ENCODE measurements at regions not wholly inside any gene's neighbourhood (a gene's known extent, or its start where the extent isn't known, plus 50 kb on each side); places are given as distances from the start of the nearest gene placed in this dataset.

DNA sequence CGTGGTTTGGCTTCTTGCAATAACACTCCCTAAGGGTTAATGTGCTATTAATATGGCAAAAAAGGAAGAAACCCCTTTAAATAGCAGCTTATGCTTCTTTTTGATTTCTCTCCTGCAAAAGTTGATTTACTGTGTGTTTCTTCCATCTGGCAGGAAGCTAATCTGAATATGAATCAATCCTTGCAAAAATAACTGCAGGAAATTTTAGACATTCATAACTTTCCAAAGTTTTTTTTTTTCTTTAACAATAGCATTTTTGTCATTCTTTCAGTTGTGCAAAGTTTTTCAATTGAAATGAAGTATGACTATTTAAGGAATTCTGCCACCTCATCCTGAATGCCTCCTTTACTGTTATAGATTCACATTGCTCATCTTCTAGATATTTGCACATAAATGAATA is 115.6 kb downstream of the SPANXA1 start:
- no peaks in the 10 kb centered on the region for H3K79me2 ChIP-seq (ENCODE audit: control insufficient read depth, insufficient read depth, low read length)
- H3K4me2 ChIP-seq (ENCODE audit: control insufficient read depth, extremely low read depth, insufficient read depth, low read depth, low read length), result peak overlapping the region; percentile 2
- dilution Hi-C loops (cut with MboI; ENCODE audit: extremely low pct_ligation_motif_present, low sequenced_read_pairs), result no loop called here
- no peak for TF ChIP-seq EZH2 (IDR thresholded peaks at IDR 0.05; ENCODE audit: low read length)
- TF ChIP-seq, protein P1, sequence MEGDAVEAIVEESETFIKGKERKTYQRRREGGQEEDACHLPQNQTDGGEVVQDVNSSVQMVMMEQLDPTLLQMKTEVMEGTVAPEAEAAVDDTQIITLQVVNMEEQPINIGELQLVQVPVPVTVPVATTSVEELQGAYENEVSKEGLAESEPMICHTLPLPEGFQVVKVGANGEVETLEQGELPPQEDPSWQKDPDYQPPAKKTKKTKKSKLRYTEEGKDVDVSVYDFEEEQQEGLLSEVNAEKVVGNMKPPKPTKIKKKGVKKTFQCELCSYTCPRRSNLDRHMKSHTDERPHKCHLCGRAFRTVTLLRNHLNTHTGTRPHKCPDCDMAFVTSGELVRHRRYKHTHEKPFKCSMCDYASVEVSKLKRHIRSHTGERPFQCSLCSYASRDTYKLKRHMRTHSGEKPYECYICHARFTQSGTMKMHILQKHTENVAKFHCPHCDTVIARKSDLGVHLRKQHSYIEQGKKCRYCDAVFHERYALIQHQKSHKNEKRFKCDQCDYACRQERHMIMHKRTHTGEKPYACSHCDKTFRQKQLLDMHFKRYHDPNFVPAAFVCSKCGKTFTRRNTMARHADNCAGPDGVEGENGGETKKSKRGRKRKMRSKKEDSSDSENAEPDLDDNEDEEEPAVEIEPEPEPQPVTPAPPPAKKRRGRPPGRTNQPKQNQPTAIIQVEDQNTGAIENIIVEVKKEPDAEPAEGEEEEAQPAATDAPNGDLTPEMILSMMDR (optimal IDR thresholded peaks at IDR 0.05 in 1 of 3, IDR thresholded peaks at IDR 0.05 in 1 of 3, conservative IDR thresholded peaks at IDR 0.05 in 1 of 3; ENCODE audit: extremely low read depth in 1 of 3, insufficient read depth in 2 of 3, low read length in 3 of 3), result no peak
- no peaks in the 10 kb centered on the region for H3K27me3 ChIP-seq (ENCODE audit: control insufficient read depth, extremely low read depth, insufficient read depth, low read length)
- H2AFZ ChIP-seq (ENCODE audit: control insufficient read depth, low read length), result no peak overlapping the region
- H3K27ac ChIP-seq (ENCODE audit: control insufficient read depth, insufficient read depth, low read length), result no peak overlapping the region
- no peaks in the 10 kb centered on the region for H3K9me1 ChIP-seq (ENCODE audit: control insufficient read depth, extremely low read depth, insufficient read depth, low read length)
- FAIRE-seq (peak; percentile 66), DNase-seq (ENCODE audit: low read depth, low spot score) (no peak)
- H3K36me3 ChIP-seq (ENCODE audit: control insufficient read depth in 2 of 2, extremely low read depth in 1 of 2, insufficient read depth in 2 of 2, low read length in 2 of 2), result no peaks in the 10 kb centered on the region
- H3K4me3 ChIP-seq (ENCODE audit: control insufficient read depth in 2 of 3, extremely low read depth in 1 of 3, insufficient read depth in 2 of 3, low read depth in 1 of 3, low read length in 3 of 3), result no peak overlapping the region
- no peaks in the 10 kb centered on the region for H4K20me1 ChIP-seq (ENCODE audit: control insufficient read depth, extremely low read depth, insufficient read depth, low read length)
- peaks cover 16% of the 10 kb centered on the region for H3K4me1 ChIP-seq (ENCODE audit: control insufficient read depth, extremely low read depth, insufficient read depth, low read length)
- H3K9me3 ChIP-seq (ENCODE audit: control insufficient read depth, low read depth, low read length), result no peaks in the 10 kb centered on the region
- H3K9ac ChIP-seq (ENCODE audit: control insufficient read depth, extremely low read depth, insufficient read depth, low read length), result no peak overlapping the region

DNA sequence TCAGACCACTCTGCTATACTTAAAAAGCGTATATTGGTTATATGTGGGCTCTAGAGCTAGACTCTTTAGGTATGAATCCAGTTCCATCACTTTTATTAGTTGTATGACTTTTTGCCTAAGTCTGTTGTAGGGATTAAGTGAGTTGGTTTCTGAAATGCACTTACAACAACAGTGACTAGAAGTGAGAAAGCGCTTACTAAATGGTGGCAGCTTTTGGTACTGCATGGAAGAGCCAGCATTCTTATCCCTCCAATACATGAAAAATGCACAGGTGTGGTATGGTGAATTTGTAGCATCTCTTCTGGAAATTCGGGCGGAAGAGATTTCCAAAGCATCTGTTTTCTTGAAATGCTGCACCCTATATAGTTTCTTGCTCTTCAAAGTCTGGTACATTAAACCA is 117.1 kb downstream of the SPANXA1 start:
- TF ChIP-seq EZH2 (IDR thresholded peaks at IDR 0.05; ENCODE audit: low read length), result no peak
- TF ChIP-seq, protein P1 (optimal IDR thresholded peaks at IDR 0.05 in 1 of 3, IDR thresholded peaks at IDR 0.05 in 1 of 3, conservative IDR thresholded peaks at IDR 0.05 in 1 of 3; ENCODE audit: extremely low read depth in 1 of 3, insufficient read depth in 2 of 3, low read length in 3 of 3), result peak in 2 of 3 experiments; percentile 18 to 47
- no peaks in the 10 kb centered on the region for H3K36me3 ChIP-seq (ENCODE audit: control insufficient read depth in 2 of 2, extremely low read depth in 1 of 2, insufficient read depth in 2 of 2, low read length in 2 of 2)
- H3K27me3 ChIP-seq (ENCODE audit: control insufficient read depth, extremely low read depth, insufficient read depth, low read length), result no peaks in the 10 kb centered on the region
- H3K9me1 ChIP-seq (ENCODE audit: control insufficient read depth, extremely low read depth, insufficient read depth, low read length), result no peaks in the 10 kb centered on the region
- dilution Hi-C loops (cut with MboI; ENCODE audit: extremely low pct_ligation_motif_present, low sequenced_read_pairs), result no loop called here
- H3K9me3 ChIP-seq (ENCODE audit: control insufficient read depth, low read depth, low read length), result no peaks in the 10 kb centered on the region
- H3K4me1 ChIP-seq (ENCODE audit: control insufficient read depth, extremely low read depth, insufficient read depth, low read length), result peaks cover 16% of the 10 kb centered on the region
- DNase-seq (ENCODE audit: low read depth, low spot score) (no peak), FAIRE-seq (peak; percentile 20)
- no peaks in the 10 kb centered on the region for H4K20me1 ChIP-seq (ENCODE audit: control insufficient read depth, extremely low read depth, insufficient read depth, low read length)
- H2AFZ ChIP-seq (ENCODE audit: control insufficient read depth, low read length), result no peak overlapping the region
- no peak overlapping the region for H3K4me3 ChIP-seq (ENCODE audit: control insufficient read depth in 2 of 3, extremely low read depth in 1 of 3, insufficient read depth in 2 of 3, low read depth in 1 of 3, low read length in 3 of 3)
- H3K9ac ChIP-seq (ENCODE audit: control insufficient read depth, extremely low read depth, insufficient read depth, low read length), result no peak overlapping the region
- no peak overlapping the region for H3K27ac ChIP-seq (ENCODE audit: control insufficient read depth, insufficient read depth, low read length)
- H3K79me2 ChIP-seq (ENCODE audit: control insufficient read depth, insufficient read depth, low read length), result no peaks in the 10 kb centered on the region
- no peak overlapping the region for H3K4me2 ChIP-seq (ENCODE audit: control insufficient read depth, extremely low read depth, insufficient read depth, low read depth, low read length)
